ENCODE measurements at regions not wholly inside any gene's neighbourhood (a gene's known extent, or its start where the extent isn't known, plus 50 kb on each side); places are given as distances from the start of the nearest gene placed in this dataset.

DNA sequence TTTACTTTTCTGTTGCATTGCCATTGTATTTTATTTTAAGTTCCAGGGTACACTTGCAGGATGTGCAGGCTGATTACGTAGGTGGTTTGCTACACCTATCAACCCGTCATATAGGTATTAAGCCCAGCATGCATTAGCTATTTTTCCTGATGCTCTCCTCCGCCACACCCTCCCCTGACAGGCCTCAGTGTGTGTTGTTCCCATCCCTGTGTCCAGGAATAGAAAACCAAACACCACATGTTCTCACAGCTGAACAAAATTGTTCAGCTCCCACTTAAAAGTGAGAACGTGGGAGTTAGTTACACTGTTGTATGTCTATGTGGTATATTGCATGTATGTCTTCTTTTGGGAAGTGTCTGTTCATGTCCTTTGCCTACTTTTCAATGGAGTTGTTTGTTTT, 1631.7 kb downstream of the DPP10 start:
- ChIA-PET RAD21 (ENCODE audit: unreplicated experiment) (no interaction called here), SMC1A (ENCODE audit: uncharacterized antibody, unreplicated experiment) (no interaction called here), POLR2A (no interaction called here), CTCF (no interaction called here)
- Histone ChIP-seq H3K9me3 (replicated peaks; ENCODE audit: control insufficient read depth, insufficient read depth, low read length) (no peaks in the 10 kb centered on the region), H3K9ac (ENCODE audit: control insufficient read depth, insufficient read depth, low read length) (no peak overlapping the region), H2AFZ (ENCODE audit: control insufficient read depth, low read depth, low read length) (no peak overlapping the region), H3K4me3 (no peak overlapping the region), H3K4me2 (ENCODE audit: control insufficient read depth, insufficient read depth) (no peak overlapping the region), H3K27ac (ENCODE audit: control insufficient read depth, insufficient read depth) (no peak overlapping the region), H3K4me1 (ENCODE audit: control insufficient read depth, insufficient read depth, low read length) (no peaks in the 10 kb centered on the region), H3K79me2 (ENCODE audit: control insufficient read depth, insufficient read depth, low read length) (no peaks in the 10 kb centered on the region), H3K36me3 (ENCODE audit: control insufficient read depth in 2 of 2, insufficient read depth in 2 of 2, low read length in 1 of 2) (no peaks in the 10 kb centered on the region), H3K27me3 (replicated peaks in 1 of 2; ENCODE audit: control insufficient read depth in 2 of 2, insufficient read depth in 2 of 2, low read length in 1 of 2) (no peaks in the 10 kb centered on the region), H4K20me1 (ENCODE audit: control insufficient read depth, insufficient read depth) (no peaks in the 10 kb centered on the region)
- BruUV-seq (replicated peaks): no TSS peak
- ATAC-seq (no peak), FAIRE-seq (no peak), DNase-seq (ENCODE audit: low read depth, low spot score) (no peak)
- intact Hi-C loops (cut with micrococcal nuclease; ENCODE audit: unreplicated experiment): no loop called here
- 2% methylated on average over 4 of the region's 4 CpGs for WGBS (ENCODE audit: insufficient coverage, insufficient replicate concordance, low lambda C conversion rate, missing lambda C conversion rate)
- in situ Hi-C loops (cut with MboI): no loop called here
- no peak for TF ChIP-seq SP1 (IDR thresholded peaks at IDR 0.05; ENCODE audit: low read depth, low read length)
- no peak for TF ChIP-seq RBBP5 (conservative IDR thresholded peaks at IDR 0.05)
- TF ChIP-seq, protein P1, sequence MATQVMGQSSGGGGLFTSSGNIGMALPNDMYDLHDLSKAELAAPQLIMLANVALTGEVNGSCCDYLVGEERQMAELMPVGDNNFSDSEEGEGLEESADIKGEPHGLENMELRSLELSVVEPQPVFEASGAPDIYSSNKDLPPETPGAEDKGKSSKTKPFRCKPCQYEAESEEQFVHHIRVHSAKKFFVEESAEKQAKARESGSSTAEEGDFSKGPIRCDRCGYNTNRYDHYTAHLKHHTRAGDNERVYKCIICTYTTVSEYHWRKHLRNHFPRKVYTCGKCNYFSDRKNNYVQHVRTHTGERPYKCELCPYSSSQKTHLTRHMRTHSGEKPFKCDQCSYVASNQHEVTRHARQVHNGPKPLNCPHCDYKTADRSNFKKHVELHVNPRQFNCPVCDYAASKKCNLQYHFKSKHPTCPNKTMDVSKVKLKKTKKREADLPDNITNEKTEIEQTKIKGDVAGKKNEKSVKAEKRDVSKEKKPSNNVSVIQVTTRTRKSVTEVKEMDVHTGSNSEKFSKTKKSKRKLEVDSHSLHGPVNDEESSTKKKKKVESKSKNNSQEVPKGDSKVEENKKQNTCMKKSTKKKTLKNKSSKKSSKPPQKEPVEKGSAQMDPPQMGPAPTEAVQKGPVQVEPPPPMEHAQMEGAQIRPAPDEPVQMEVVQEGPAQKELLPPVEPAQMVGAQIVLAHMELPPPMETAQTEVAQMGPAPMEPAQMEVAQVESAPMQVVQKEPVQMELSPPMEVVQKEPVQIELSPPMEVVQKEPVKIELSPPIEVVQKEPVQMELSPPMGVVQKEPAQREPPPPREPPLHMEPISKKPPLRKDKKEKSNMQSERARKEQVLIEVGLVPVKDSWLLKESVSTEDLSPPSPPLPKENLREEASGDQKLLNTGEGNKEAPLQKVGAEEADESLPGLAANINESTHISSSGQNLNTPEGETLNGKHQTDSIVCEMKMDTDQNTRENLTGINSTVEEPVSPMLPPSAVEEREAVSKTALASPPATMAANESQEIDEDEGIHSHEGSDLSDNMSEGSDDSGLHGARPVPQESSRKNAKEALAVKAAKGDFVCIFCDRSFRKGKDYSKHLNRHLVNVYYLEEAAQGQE (IDR thresholded peaks at IDR 0.05; ENCODE audit: low read depth, low read length): no peak
- TF ChIP-seq, protein P2, sequence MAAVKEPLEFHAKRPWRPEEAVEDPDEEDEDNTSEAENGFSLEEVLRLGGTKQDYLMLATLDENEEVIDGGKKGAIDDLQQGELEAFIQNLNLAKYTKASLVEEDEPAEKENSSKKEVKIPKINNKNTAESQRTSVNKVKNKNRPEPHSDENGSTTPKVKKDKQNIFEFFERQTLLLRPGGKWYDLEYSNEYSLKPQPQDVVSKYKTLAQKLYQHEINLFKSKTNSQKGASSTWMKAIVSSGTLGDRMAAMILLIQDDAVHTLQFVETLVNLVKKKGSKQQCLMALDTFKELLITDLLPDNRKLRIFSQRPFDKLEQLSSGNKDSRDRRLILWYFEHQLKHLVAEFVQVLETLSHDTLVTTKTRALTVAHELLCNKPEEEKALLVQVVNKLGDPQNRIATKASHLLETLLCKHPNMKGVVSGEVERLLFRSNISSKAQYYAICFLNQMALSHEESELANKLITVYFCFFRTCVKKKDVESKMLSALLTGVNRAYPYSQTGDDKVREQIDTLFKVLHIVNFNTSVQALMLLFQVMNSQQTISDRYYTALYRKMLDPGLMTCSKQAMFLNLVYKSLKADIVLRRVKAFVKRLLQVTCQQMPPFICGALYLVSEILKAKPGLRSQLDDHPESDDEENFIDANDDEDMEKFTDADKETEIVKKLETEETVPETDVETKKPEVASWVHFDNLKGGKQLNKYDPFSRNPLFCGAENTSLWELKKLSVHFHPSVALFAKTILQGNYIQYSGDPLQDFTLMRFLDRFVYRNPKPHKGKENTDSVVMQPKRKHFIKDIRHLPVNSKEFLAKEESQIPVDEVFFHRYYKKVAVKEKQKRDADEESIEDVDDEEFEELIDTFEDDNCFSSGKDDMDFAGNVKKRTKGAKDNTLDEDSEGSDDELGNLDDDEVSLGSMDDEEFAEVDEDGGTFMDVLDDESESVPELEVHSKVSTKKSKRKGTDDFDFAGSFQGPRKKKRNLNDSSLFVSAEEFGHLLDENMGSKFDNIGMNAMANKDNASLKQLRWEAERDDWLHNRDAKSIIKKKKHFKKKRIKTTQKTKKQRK (IDR thresholded peaks at IDR 0.05; ENCODE audit: low read depth, low read length): no peak
- no peak for TF ChIP-seq MTA2 (IDR thresholded peaks at IDR 0.05; ENCODE audit: low read depth)
- no peak for TF ChIP-seq BMI1 (IDR thresholded peaks at IDR 0.05; ENCODE audit: borderline replicate concordance)
- TF ChIP-seq, protein P3, sequence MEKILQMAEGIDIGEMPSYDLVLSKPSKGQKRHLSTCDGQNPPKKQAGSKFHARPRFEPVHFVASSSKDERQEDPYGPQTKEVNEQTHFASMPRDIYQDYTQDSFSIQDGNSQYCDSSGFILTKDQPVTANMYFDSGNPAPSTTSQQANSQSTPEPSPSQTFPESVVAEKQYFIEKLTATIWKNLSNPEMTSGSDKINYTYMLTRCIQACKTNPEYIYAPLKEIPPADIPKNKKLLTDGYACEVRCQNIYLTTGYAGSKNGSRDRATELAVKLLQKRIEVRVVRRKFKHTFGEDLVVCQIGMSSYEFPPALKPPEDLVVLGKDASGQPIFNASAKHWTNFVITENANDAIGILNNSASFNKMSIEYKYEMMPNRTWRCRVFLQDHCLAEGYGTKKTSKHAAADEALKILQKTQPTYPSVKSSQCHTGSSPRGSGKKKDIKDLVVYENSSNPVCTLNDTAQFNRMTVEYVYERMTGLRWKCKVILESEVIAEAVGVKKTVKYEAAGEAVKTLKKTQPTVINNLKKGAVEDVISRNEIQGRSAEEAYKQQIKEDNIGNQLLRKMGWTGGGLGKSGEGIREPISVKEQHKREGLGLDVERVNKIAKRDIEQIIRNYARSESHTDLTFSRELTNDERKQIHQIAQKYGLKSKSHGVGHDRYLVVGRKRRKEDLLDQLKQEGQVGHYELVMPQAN (conservative IDR thresholded peaks at IDR 0.05): no peak
- no peak for TF ChIP-seq KDM1A (IDR thresholded peaks at IDR 0.05; ENCODE audit: borderline replicate concordance)
- TF ChIP-seq TCF3 (IDR thresholded peaks at IDR 0.05; ENCODE audit: borderline replicate concordance, insufficient read depth, low read depth, low read length): no peak
- TF ChIP-seq SUPT20H (IDR thresholded peaks at IDR 0.05; ENCODE audit: borderline replicate concordance, control insufficient read depth, low read depth, low read length): no peak
- no peak for TF ChIP-seq GATAD2B (conservative IDR thresholded peaks at IDR 0.05; ENCODE audit: low read depth)
- TF ChIP-seq, protein P4, sequence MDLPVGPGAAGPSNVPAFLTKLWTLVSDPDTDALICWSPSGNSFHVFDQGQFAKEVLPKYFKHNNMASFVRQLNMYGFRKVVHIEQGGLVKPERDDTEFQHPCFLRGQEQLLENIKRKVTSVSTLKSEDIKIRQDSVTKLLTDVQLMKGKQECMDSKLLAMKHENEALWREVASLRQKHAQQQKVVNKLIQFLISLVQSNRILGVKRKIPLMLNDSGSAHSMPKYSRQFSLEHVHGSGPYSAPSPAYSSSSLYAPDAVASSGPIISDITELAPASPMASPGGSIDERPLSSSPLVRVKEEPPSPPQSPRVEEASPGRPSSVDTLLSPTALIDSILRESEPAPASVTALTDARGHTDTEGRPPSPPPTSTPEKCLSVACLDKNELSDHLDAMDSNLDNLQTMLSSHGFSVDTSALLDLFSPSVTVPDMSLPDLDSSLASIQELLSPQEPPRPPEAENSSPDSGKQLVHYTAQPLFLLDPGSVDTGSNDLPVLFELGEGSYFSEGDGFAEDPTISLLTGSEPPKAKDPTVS (IDR thresholded peaks at IDR 0.05; ENCODE audit: low read depth, low read length): no peak
- no peak for TF ChIP-seq POLR2AphosphoS5 (IDR thresholded peaks at IDR 0.05; ENCODE audit: low read length)

Data from GM12878 (cell line).